ENCODE measurements at regions not wholly inside any gene's neighbourhood (a gene's known extent, or its start where the extent isn't known, plus 50 kb on each side); places are given as distances from the start of the nearest gene placed in this dataset.

GRCh38 chr5:101997235-101997634 is 298.8 kb downstream of the SLCO4C1 start:
- no peak for TF ChIP-seq CTCF (IDR thresholded peaks at IDR 0.05 in 4 of 5, conservative IDR thresholded peaks at IDR 0.05 in 1 of 5)
- no peak for TF ChIP-seq POLR2A (IDR thresholded peaks at IDR 0.05)
